GM19372 (cell line): ENCODE measurements at regions not wholly inside any gene's neighbourhood (a gene's known extent, or its start where the extent isn't known, plus 50 kb on each side); places are given as distances from the start of the nearest gene placed in this dataset.

Source experiments
- ATAC-seq: cut with Tn5 transposase; IDR thresholded peaks from one replicate; pipeline ENCODE4 v1.9.1; 2021; ENCODE audit warnings: mild to moderate bottlenecking, low read depth, moderate library complexity; ENCODE audit not compliant: unreplicated experiment

GRCh38 chr18:27240383-27240782 is 55.3 kb upstream of the CHST9 start:
- ATAC-seq = no peak

GRCh38 chr18:27239669-27240068 is 54.6 kb upstream of the CHST9 start:
- ATAC-seq = no peak

- no peak for ATAC-seq
These were observed 50.2 kb upstream of the CHST9 start for GRCh38 chr18:27235218-27235870.
